Central memory CD4-positive, alpha-beta T cell (primary cell): ENCODE measurements at regions not wholly inside any gene's neighbourhood (a gene's known extent, or its start where the extent isn't known, plus 50 kb on each side); places are given as distances from the start of the nearest gene placed in this dataset.

Experiments used
- DNase-seq: peaks from one replicate; pipeline ENCODE4 v3.0.0; 2022

- DNase-seq = no peak
Measured at GRCh38 chr15:70214276-70214675, 116.6 kb upstream of the TLE3 start.

DNA sequence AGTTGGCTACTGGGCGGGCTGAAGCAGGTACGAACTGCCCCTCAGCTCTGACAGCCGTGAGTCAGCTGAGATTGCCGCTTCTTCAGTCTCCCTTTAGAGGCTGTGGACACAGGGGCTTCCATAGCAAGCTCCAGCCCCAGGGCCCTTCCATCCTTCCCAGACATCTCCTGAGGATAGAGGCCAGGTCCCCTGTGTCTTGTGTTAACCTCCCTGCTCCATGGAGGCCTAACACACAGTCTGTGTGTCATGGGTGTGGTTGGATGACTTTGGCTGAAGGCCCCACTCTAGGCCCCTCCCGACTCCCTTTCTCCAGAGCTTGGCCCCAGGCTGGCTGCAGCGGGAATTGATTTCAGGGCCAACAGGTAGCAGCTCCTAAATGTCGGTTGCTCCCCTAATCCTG, 116.1 kb upstream of the TLE3 start:
- no peak for DNase-seq

GRCh38 chr15:70212963-70213315, 115.2 kb upstream of the TLE3 start:
- DNase-seq = no peak

DNA sequence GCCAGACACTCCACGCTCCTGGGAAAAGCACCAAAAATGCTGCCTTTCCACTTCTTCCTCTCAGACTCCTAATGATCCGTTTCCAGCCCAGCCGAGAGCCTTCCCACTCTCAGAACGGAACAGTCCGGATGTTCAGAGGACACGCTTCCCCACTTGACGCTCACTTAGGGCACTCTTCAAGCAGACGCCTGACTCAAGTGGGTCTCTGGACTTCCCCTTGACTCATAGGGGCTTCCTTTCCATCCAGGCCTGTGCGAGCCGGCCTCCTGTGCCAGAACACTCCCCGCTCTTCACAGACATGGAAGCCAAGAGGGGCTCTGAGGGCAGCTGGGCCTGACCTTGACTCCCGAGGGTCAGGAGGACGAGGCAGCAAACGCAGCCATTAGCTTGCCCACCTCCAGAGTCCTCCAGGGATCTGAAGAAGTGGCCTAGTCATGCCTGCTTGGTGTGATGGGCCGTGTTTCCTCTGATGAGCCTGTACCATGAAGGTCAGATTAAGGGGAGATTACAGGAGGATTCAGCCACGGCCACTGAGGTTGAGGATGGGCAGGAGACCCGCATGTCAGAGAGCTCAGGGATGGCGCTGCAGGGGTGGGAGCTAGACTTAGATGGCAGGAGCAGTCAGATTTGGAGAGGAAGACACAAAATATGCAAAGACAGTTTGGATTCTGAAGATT, 114.7 kb upstream of the TLE3 start:
- no peak for DNase-seq

- no peak for DNase-seq
Measured at GRCh38 chr15:70210528-70210927, 112.8 kb upstream of the TLE3 start.

- no peak for DNase-seq
Measured at GRCh38 chr15:70210076-70210475, 112.4 kb upstream of the TLE3 start.

GRCh38 chr15:70209499-70209898, 111.8 kb upstream of the TLE3 start:
- no peak for DNase-seq

DNA sequence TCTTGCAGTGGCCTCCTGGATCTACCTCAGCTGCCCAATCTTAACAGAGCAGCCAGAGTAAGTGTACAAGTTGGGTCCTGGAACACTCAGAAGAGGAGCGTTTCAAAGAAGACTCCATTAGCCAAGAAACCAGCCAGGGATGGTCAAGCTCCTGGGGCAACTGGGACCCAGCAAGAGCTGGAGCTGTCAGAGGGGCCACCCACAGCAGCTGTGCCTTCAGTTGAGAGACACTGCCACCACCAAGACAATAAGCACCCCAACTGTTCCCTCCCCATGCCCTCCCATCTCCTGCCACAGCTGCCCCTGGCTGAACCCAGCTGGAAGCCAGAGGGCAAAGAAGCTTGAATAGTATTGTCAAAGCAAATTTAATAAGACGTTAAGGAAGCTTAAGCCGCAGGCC, 110.6 kb upstream of the TLE3 start:
- DNase-seq = no peak

DNA sequence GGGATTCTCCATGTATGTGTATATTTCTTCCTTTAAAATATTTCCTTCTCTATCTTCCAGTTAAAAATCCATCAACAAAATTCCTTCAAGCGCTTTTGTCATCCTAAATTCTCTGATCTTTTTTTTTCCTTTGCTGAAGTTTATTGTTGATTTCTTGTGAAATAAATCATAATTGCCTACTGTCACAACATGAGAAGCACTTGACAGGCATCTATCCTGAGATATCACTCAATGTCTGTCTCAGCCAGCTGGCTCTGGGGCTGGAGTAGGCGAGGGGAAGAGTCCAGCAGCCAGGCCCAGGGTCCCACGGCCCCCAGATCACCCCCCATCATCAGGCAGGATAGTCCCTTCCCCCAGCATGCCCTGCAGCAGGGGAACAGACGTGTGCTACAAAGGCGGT, 109.0 kb upstream of the TLE3 start:
- no peak for DNase-seq

- DNase-seq = no peak
Measured at GRCh38 chr15:70204652-70205051, 106.9 kb upstream of the TLE3 start.

GRCh38 chr15:70203981-70204560, 106.4 kb upstream of the TLE3 start:
- no peak for DNase-seq

GRCh38 chr15:70202756-70203155, 105.0 kb upstream of the TLE3 start:
- DNase-seq = no peak

- DNase-seq = no peak
Measured at GRCh38 chr15:70201425-70201775, 103.7 kb upstream of the TLE3 start.

DNA sequence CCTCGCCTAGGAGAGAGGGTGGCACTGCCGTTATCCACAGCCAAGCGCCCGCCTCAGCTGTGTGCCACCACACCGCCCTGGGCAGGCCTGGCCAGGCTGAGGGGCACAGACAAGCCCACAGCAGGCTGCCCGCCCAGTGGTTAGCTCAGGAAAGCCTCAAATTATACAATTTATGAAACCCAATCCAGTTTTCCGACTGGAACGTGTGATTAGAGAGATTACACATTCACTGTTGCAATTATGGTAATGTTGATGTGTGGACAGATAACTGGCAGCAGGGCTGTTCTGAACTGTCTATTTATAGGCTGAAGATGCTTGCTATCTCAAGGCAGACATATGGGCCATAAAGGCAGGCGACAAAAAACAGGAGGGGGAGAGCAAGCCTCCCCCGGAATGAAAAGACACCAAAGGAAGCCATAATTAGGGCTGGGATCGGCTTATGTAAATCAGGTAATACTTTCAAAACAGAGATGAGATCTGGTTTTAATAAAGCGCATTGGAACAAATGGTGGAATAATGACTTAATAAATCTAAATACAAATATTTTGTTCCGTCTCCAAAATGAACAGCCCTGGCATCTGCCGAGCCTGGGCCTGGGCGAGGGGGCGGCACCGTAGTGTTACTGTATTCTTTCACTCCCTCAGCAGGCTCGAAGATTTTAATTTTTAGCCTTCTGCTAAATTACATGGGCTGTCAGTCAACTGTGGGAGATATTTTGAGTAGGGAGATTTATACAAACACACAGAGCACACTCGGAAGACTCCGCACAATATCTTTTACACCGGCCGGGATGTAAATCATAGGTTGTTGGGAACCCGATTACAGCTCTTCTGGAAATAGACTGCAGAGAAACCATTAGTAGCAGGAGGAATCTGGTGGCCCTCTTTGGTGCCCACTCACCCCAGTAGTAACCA, 103.1 kb upstream of the TLE3 start:
- no peak for DNase-seq

GRCh38 chr15:70199540-70200410, 102.1 kb upstream of the TLE3 start:
- no peak for DNase-seq

- no peak for DNase-seq
Measured at GRCh38 chr15:70199124-70199482, 101.4 kb upstream of the TLE3 start.

- no peak for DNase-seq
Measured at GRCh38 chr15:70198441-70199123, 100.9 kb upstream of the TLE3 start.

DNA sequence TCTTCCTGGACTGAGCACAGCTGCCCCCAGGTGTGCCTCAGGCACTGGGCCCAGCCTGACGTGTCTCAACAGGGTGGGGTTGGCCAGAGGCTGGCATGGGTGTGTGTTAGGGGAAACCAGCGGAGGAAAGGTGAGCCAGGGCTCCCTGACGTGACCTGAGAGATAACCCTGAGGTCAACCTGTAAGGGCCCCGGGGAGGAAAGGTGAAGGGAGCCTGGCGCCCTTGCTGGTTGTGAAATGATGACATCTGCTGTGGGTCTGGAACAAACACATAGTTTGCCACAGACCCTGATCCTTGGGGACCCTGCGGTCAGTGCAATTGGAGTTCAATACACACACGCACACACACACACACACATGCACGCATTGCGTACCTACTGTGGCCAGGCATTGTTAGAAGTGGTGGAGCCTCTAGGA, 100.2 kb upstream of the TLE3 start:
- no peak for DNase-seq

- DNase-seq = no peak
Measured at GRCh38 chr15:70197318-70197944, 99.7 kb upstream of the TLE3 start.

GRCh38 chr15:70196372-70197316, 98.9 kb upstream of the TLE3 start:
- DNase-seq = peak; percentile 69
